Neural progenitor cell (in vitro differentiated cells): ENCODE measurements at regions not wholly inside any gene's neighbourhood (a gene's known extent, or its start where the extent isn't known, plus 50 kb on each side); places are given as distances from the start of the nearest gene placed in this dataset.

ENCODE experiments used
- CTCF ChIP-seq: fragments of 200-600 bp; sonication (generic); IDR thresholded peaks from 2 replicates; pipeline ENCODE4 v1.5.1; 2017; ENCODE audit warnings: antibody characterized with exemption, mild to moderate bottlenecking
- EZH2 ChIP-seq: fragments of 200-600 bp; sonication (generic); IDR thresholded peaks from 2 replicates; pipeline ENCODE4 v1.6.1; 2017; ENCODE audit warnings: antibody characterized with exemption, mild to moderate bottlenecking, moderate library complexity
- EZH2phosphoT487 ChIP-seq: fragments of 200-600 bp; sonication (generic); IDR thresholded peaks from 2 replicates; pipeline ENCODE4 v1.6.1; 2017; ENCODE audit warnings: antibody characterized with exemption

DNA sequence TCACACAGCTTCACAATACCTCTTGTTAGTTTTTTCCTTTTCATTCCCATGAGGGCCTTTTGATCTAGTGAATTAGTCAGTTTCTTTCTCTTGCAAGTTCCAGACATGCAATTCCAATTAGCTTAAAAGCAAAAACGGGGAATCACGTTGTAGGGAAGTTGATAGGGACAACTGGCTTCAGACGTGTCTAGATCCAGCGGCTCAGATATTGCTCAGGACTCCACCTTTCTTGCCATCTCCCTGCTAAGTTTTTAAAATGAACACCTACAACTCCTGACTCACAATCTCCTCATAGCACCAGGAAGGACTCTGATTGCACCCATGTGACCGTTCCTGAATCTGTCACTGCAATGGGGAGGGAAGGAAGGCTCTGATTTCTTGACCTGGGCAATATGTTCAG lies 63.8 kb upstream of the ARHGAP29 start:
- TF ChIP-seq EZH2phosphoT487 (no peak), CTCF (no peak), EZH2 (no peak)
